ENCODE measurements at regions not wholly inside any gene's neighbourhood (a gene's known extent, or its start where the extent isn't known, plus 50 kb on each side); places are given as distances from the start of the nearest gene placed in this dataset.
"Not testable (repeated sequence)": the region's sequence is repeated elsewhere in the genome, so short reads cannot be mapped to it uniquely, and the experiment has no call there.

DNA sequence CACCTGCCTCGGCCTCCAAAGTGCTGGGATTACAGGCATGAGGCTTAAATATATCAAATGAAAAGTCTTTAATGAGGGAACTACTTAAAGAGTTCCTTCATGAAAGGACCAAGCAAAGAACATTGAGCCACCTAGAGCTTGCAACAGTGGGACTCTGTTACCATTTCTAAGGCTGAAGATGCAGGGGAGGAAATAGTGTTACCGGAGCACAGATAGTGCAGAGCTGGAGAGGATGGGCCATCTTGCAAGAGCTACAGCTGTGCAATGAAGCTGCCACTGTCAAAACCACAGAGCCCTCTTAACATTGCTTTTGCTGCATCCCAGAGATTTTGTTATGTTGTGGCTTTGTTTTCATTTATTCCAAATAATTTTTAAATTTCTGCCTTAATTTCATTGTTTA lies 77.1 kb upstream of the NAA35 start:
- Mint-ChIP-seq H3K4me1 (ENCODE audit: unreplicated experiment) (no peaks in the 10 kb centered on the region), H3K4me3 (ENCODE audit: unreplicated experiment) (no peak overlapping the region), H3K36me3 (ENCODE audit: unreplicated experiment) (no peaks in the 10 kb centered on the region), H3K9me3 (ENCODE audit: unreplicated experiment) (peaks cover 10% of the 10 kb centered on the region), H3K27me3 (ENCODE audit: unreplicated experiment) (peaks cover 2% of the 10 kb centered on the region), H3K27ac (ENCODE audit: unreplicated experiment) (no peak overlapping the region)
- no peak for DNase-seq (ENCODE audit: extremely low spot score, unreplicated experiment)
- TF ChIP-seq, protein P1, sequence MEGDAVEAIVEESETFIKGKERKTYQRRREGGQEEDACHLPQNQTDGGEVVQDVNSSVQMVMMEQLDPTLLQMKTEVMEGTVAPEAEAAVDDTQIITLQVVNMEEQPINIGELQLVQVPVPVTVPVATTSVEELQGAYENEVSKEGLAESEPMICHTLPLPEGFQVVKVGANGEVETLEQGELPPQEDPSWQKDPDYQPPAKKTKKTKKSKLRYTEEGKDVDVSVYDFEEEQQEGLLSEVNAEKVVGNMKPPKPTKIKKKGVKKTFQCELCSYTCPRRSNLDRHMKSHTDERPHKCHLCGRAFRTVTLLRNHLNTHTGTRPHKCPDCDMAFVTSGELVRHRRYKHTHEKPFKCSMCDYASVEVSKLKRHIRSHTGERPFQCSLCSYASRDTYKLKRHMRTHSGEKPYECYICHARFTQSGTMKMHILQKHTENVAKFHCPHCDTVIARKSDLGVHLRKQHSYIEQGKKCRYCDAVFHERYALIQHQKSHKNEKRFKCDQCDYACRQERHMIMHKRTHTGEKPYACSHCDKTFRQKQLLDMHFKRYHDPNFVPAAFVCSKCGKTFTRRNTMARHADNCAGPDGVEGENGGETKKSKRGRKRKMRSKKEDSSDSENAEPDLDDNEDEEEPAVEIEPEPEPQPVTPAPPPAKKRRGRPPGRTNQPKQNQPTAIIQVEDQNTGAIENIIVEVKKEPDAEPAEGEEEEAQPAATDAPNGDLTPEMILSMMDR (IDR thresholded peaks at IDR 0.05): no peak

DNA sequence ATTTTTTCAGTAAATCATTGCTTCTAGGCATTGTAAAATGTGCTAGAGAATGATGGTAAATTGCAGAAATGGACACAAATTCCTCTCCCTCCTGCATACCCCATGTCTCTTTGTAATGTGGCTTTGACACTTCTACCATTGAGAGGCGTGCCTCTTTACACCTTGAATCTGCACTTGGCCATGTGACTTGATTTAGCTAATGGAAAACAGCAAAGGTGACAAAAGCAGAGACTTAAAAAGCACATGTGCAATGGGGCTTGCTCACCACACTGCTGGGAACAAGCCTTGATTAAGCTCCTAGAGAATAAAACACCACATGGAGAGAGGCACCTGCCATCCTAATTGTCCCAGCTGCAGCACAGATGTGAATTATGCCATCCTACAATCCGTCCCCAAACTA lies 69.9 kb upstream of the NAA35 start:
- no peaks in the 10 kb centered on the region for H3K4me1 Mint-ChIP-seq (ENCODE audit: unreplicated experiment)
- no peak overlapping the region for H3K27ac Mint-ChIP-seq (ENCODE audit: unreplicated experiment)
- peaks cover 2% of the 10 kb centered on the region for H3K27me3 Mint-ChIP-seq (ENCODE audit: unreplicated experiment)
- H3K9me3 Mint-ChIP-seq (ENCODE audit: unreplicated experiment): no peaks in the 10 kb centered on the region
- no peak for DNase-seq (ENCODE audit: extremely low spot score, unreplicated experiment)
- H3K36me3 Mint-ChIP-seq (ENCODE audit: unreplicated experiment): no peaks in the 10 kb centered on the region
- TF ChIP-seq, protein P1 (IDR thresholded peaks at IDR 0.05): no peak
- H3K4me3 Mint-ChIP-seq (ENCODE audit: unreplicated experiment): no peak overlapping the region

DNA sequence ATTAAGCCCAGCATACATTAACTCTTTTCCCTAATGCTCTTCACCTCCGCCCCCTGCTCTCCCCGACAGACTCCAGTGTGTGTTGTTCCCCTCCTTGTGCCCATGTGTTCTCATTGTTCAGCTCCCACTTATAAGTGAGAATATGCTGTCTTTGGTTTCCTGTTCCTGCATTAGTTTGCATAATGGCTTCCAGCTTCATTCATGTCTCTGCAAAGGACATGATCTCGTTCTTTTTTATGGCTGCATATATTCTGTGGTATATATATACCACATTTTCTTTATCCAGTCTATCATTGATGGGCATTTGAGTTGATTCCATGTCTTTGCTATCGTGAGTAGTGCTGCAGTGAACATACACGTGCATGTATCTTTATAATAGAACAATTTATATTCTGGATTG lies 69.3 kb upstream of the NAA35 start:
- not testable (repeated sequence) for H3K36me3 Mint-ChIP-seq (ENCODE audit: unreplicated experiment); DNase-seq (ENCODE audit: extremely low spot score, unreplicated experiment); H3K27ac Mint-ChIP-seq (ENCODE audit: unreplicated experiment); H3K4me1 Mint-ChIP-seq (ENCODE audit: unreplicated experiment); H3K27me3 Mint-ChIP-seq (ENCODE audit: unreplicated experiment); H3K9me3 Mint-ChIP-seq (ENCODE audit: unreplicated experiment); H3K4me3 Mint-ChIP-seq (ENCODE audit: unreplicated experiment)

DNA sequence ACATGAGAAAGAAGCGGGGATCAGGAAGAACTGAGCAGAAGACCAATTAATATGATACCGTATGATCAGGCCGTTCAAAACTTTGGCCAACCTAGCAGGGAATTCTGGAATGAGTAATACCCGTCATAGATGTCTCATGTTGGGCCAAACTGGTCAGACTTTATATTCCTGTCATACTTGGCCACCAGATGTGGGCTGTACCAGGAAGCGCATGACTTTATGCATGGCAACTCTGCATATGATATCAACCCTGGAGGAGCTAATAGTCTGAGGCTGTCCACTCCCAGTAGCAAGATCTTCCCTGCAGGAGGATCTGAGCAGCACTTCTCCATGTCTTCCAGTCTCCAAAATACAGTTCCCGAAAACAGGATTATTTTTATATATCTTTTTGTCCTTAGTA lies 68.5 kb upstream of the NAA35 start:
- H3K27ac Mint-ChIP-seq (ENCODE audit: unreplicated experiment): no peak overlapping the region
- no peaks in the 10 kb centered on the region for H3K4me1 Mint-ChIP-seq (ENCODE audit: unreplicated experiment)
- TF ChIP-seq, protein P1 (IDR thresholded peaks at IDR 0.05): no peak
- H3K36me3 Mint-ChIP-seq (ENCODE audit: unreplicated experiment): no peaks in the 10 kb centered on the region
- H3K9me3 Mint-ChIP-seq (ENCODE audit: unreplicated experiment): no peaks in the 10 kb centered on the region
- no peak overlapping the region for H3K4me3 Mint-ChIP-seq (ENCODE audit: unreplicated experiment)
- no peak for DNase-seq (ENCODE audit: extremely low spot score, unreplicated experiment)
- peaks cover 2% of the 10 kb centered on the region for H3K27me3 Mint-ChIP-seq (ENCODE audit: unreplicated experiment)

DNA sequence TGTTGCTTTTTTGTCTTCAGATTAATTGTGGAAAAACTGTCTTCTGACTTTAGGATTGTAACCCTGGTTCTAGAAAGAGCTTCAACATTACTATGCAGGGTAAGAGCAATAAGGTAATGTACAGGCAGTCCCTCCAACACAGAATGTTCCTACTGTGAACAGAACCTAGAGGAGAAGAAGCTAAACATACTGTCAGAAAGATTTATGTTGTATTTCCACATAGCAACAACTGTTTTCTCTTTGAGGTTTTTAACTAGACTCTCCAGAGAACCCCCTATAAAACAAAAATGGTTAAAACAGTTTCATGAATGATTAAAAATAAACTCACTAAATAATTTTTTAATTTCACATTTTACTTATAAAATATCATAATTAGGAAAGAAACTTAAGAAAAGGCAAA lies 64.3 kb upstream of the NAA35 start:
- no peaks in the 10 kb centered on the region for H3K4me1 Mint-ChIP-seq (ENCODE audit: unreplicated experiment)
- H3K27me3 Mint-ChIP-seq (ENCODE audit: unreplicated experiment): no peaks in the 10 kb centered on the region
- DNase-seq (ENCODE audit: extremely low spot score, unreplicated experiment): no peak

DNA sequence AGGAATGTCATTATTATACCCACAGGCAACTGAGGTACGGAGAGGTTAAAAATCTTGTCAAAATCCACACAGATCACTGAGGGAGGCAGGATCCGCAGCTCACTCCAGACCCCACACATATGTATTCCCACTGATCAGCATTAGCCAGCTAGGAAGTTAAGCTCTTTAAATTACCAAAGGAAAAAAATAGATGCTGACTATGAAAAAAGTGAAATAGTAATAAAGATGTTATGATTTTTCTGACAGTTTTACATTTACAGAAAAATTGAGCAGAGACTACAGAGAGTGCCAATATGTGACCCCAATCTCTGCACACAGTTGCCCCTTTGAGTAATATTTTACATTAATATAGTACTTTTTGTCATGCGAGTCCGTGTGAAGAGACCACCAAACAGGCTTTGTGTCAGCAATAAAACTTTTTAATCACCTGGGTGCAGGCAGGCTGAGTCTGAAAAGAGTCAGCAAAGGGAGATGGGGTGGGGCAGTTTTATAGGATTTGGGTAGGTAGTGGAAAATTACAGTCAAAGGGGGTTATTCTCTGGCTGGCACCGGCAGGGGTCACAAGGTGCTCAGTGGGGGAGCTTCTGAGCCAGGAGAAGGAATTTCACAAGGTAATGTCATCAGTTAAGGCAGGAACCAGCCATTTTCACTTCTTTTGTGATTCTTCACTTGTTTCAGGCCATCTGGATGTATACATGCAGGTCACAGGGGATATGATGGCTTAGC lies 61.9 kb upstream of the NAA35 start:
- not testable (repeated sequence) for H3K27me3 Mint-ChIP-seq (ENCODE audit: unreplicated experiment); H3K27ac Mint-ChIP-seq (ENCODE audit: unreplicated experiment); H3K4me1 Mint-ChIP-seq (ENCODE audit: unreplicated experiment); H3K36me3 Mint-ChIP-seq (ENCODE audit: unreplicated experiment); H3K9me3 Mint-ChIP-seq (ENCODE audit: unreplicated experiment); H3K4me3 Mint-ChIP-seq (ENCODE audit: unreplicated experiment); DNase-seq (ENCODE audit: extremely low spot score, unreplicated experiment)

More for the DNA sequence above, 64.3 kb upstream of the NAA35 start:
- no peaks in the 10 kb centered on the region for H3K9me3 Mint-ChIP-seq (ENCODE audit: unreplicated experiment)
- TF ChIP-seq, protein P1 (IDR thresholded peaks at IDR 0.05): no peak
- H3K4me3 Mint-ChIP-seq (ENCODE audit: unreplicated experiment): no peak overlapping the region
- H3K36me3 Mint-ChIP-seq (ENCODE audit: unreplicated experiment): no peaks in the 10 kb centered on the region
- no peak overlapping the region for H3K27ac Mint-ChIP-seq (ENCODE audit: unreplicated experiment)

DNA sequence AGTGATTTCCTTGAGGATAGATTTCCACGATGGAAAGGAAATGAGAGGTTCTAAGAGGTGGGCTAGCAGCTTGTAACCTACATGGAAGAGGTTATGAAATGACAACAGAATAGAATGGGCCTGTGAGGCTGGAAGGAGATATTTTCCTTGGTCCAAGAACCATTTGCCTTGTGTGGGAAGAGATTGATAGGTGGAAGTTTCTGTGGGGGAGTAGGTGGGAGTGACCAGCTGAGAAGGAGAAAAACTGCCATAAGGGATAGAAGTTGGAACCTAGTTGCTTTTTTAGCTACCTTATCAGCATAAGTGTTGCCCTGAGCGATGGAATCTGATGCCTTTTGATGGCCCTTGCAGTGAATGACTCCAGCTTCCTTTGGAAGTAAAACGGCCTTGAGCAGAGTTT lies 60.4 kb upstream of the NAA35 start:
- H3K27ac Mint-ChIP-seq (ENCODE audit: unreplicated experiment): not testable (repeated sequence)

More for the DNA sequence above, 60.4 kb upstream of the NAA35 start:
- not testable (repeated sequence) for H3K36me3 Mint-ChIP-seq (ENCODE audit: unreplicated experiment); H3K9me3 Mint-ChIP-seq (ENCODE audit: unreplicated experiment); DNase-seq (ENCODE audit: extremely low spot score, unreplicated experiment); H3K4me1 Mint-ChIP-seq (ENCODE audit: unreplicated experiment); H3K4me3 Mint-ChIP-seq (ENCODE audit: unreplicated experiment); H3K27me3 Mint-ChIP-seq (ENCODE audit: unreplicated experiment)

Data from osteocyte (in vitro differentiated cells).